Left lobe of liver (tissue), 2 donors: ENCODE measurements at regions not wholly inside any gene's neighbourhood (a gene's known extent, or its start where the extent isn't known, plus 50 kb on each side); places are given as distances from the start of the nearest gene placed in this dataset.
"Not testable (repeated sequence)": the region's sequence is repeated elsewhere in the genome, so short reads cannot be mapped to it uniquely, and the experiment has no call there.

Source experiments
- ATAC-seq: fragments of 200-7000 bp; cut with Tn5 transposase; one replicate; pipeline ENCODE4 v1.9.1; 2020; ENCODE audit warnings: mild to moderate bottlenecking, moderate library complexity
- DNase-seq: peaks from one replicate; pipeline ENCODE4 v3.0.0-alpha.2; 2020; ENCODE audit warnings: low spot score
- donor health status: DM: no; HTN: no; CAD: no; lungs with moderate emphysema.
- donor health status: DM: no; HTN: yes; CAD: no.

DNA sequence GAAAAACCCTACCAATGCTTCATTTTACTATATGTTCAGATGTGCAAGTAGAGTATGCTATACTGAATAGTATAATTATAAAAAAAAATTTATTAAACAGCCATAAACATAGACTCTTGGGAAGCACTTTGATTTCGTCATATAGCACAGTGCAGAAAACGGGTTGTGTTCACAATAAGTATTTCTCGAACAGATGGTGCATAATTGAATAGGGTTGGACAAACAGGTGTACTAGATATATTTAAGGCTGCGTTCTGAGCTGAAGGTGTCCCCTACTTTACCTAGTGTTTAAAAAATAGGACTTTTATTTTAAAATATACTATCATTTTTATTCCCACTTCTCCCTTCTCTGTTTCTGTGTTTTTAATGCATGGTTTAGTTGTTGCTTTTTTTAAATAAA lies 841.5 kb downstream of the ANKRD7 start:
- no peak for ATAC-seq
- no peak for DNase-seq

DNA sequence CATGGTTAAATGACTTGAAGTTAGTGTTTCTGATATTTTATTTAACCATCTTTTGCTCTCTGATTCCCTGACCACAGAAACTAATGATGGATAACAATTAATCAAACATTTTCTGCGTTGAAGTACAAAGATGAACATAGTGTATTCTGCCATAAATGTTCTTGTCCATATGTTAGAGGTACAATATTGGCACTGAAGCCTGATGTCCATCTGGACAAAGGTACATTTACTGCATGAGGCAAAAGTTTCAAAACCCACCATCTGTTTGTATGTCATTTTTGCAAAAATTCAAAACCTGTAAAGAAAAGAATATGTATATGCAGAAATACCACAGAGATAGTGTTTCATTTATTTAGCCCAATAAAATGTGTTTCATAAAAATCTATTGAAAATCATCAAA lies 861.5 kb downstream of the ANKRD7 start:
- no peak for ATAC-seq
- no peak for DNase-seq

DNA sequence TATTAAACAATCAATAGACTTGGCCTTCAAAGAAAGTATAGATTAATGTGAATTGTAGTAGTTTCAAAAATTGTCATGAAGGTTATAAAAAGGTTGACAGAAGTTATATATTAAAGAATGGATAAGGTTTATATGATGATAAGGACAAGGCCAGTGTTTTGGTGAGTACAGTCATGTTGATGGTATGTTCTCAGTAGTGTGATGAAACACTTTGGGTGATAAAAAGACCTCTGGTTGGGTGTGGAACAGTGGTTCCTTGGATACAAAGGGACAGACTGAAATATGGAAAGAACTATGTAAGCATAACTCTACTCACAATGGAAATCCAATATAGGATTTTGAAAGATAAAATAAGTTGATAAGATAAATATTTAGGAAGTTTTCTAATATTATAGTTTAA lies 866.3 kb downstream of the ANKRD7 start:
- ATAC-seq (no peak), DNase-seq (no peak)

DNA sequence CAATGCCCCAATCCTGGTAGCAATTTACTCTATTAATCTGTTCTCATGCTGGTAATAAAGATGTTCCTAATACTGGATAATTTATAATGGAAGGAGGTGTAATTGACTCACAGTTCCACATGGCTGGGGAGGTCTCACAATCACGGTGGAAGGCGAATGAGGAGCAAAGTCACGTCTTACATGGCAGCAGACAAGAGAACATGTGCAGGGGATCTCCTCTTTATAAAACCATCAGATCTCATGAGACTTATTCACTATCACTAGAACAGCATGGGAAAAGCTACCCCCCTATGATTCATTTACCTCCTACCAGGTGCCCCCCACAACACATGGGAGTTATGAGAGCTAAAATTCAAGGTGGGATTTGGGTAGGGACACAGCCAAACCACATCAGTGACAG lies 872.2 kb downstream of the ANKRD7 start:
- DNase-seq (no peak), ATAC-seq (no peak)

DNA sequence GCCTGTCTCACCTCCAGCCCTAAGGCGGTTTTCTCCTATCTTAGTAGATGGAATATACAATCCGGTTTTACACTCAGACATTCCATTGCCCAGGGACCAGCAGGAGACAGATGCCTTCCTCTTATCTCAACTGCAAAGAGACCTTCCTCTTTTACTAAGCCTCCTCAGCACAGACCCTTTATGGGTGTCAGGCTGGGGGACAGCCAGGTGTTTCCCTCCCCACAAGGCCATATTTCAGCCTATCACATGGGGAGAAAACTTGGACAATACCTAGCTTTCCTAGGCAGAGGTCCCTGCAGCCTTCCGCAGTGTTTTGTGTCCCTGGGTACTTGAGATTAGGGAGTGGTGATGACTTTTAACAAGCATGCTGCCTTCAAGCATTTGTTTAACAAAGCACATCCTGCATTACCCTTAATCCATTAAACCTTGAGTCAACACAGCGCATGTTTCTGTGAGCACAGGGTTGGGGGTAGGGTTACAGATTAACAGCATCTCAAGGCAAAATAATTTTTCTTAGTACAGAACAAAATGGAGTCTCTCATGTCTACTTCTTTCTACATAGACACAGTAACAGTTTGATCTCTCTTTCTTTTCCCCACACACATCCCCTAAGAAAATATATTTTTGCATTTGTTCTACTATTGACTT lies 876.2 kb downstream of the ANKRD7 start:
- DNase-seq: not testable (repeated sequence)

DNA sequence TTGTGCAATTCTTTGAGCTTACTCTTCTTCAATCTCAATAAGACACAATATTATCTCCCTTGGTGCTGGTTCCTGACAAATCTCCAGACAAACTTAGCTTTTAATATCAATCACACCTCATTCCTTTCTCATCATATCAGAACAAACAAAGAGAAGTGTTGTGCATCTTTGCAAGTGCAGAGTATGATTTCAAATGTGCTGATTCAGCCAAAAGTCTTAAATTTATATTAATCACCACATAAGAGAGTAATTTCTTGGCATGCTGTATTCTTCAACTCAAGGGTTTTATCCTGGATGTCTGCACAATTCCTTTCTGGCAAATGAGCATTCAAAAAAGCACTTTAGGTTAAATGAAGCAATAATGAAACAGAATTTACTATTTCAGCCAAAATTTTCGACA lies 877.8 kb downstream of the ANKRD7 start:
- no peak for ATAC-seq
- DNase-seq: no peak

More for the DNA sequence above, 876.2 kb downstream of the ANKRD7 start:
- not testable (repeated sequence) for ATAC-seq

DNA sequence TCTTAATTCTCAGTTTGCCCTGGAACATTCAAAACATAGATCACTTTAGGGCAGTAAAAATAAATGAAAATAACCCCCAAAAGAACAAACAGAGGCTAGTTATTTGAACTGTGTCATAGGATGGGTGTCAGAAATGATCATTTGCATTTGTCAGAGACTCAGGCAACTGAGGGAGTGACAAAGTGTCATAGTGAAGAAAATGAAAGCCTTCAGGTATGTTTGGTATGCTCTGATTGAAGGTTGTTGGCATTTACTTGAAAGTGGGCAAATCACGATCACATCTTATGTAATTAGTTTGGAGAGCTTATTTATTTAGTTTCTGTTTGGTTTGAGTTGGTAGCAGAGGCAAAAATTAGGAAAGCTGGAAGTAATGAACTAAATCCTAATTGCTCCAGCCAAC lies 880.9 kb downstream of the ANKRD7 start:
- ATAC-seq: no peak
- DNase-seq: no peak

DNA sequence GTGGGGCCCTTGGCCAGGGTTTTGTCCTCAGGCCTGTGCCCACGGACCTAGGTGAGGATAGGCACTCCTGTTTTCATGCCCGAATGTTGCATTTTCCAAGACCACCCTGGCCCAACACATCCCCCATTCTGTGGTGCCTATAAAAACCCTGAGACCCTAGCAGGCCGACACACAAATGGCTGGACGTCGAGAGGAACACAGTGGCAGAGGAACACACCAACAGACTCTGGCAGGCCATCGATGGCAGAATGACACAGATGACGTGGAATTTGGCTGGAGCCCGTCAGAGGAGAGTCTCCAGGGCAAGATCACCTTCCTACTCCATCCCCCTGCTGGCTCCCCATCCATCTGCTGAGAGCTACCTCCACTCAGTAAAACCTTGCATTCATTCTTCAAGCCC lies 898.8 kb downstream of the ANKRD7 start:
- no peak for ATAC-seq

DNA sequence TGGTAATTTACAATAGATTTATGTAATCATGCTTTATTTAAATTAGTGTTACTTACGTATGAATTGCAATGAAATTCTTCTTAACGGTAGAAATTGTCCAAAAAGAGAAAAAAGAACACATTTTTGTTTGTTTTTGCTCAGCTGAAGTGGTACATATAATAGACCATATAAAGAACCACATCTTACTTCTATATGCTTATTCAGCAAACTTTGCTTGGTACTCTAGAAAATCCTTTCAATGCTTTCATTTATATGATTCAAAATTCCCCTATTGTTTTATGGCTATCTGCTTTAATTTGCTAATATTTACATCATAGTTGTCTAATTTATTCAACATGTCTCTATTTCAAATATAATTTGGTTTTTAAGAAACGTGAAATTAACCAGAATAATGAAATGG lies 903.2 kb downstream of the ANKRD7 start:
- no peak for ATAC-seq

More for the DNA sequence above, 898.8 kb downstream of the ANKRD7 start:
- DNase-seq: no peak

DNA sequence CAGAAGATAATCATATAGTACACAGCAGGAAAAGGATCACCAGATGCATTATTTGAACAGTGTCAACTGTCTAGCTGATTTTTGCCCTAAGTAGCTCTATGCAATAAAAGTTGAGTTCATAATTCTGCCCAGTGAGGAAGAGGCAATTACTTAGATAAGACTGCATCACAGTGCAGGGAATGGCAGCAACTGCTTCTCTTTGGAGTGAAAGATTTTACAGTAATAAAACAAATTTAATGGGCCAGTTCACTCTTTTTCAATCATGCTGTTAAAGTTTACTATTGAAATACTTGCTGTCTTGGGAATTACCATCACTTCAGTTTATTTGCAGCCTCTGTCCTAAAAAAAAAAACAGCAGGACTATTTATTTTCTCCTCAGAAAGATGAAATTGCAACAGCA lies 907.9 kb downstream of the ANKRD7 start:
- ATAC-seq (no peak), DNase-seq (no peak)

More for the DNA sequence above, 903.2 kb downstream of the ANKRD7 start:
- no peak for DNase-seq

DNA sequence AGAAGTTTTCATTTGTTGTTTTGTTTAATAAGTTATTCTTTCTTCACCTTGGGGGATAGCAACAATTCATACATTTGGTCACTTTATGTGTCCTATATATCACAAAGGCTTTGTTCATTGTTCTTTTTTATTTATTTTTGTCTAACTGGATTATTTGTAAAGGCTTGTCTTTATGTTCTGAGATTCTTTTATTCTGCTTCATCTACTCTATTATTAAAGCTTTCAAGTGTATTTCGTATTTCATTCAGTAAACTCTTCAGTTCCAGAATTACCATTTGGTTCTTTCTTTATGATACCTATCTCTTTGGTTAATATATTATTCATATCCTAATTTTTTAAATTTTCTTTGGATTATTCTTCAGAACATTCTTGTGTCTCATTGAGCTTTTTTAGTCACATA lies 942.9 kb downstream of the ANKRD7 start:
- DNase-seq (no peak), ATAC-seq (no peak)

DNA sequence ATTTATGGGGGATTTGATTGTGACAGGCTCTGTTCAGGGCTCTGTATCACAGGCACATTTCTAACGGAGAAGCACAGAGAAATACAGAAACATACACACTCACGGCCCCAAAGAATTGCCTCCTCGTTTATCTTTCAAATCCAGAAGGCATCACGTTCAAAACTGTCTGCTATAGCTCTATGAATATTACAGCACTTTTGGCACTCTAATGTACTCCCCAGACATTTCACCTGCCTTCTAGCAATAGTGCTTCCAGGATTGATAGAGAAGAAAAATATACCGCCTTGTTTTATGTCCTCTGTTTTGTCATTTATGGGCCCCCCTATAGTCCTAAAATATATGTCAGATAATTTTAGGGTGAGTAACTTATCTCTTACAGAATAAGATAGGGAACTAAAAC lies 947.5 kb downstream of the ANKRD7 start:
- no peak for ATAC-seq
- DNase-seq: no peak

DNA sequence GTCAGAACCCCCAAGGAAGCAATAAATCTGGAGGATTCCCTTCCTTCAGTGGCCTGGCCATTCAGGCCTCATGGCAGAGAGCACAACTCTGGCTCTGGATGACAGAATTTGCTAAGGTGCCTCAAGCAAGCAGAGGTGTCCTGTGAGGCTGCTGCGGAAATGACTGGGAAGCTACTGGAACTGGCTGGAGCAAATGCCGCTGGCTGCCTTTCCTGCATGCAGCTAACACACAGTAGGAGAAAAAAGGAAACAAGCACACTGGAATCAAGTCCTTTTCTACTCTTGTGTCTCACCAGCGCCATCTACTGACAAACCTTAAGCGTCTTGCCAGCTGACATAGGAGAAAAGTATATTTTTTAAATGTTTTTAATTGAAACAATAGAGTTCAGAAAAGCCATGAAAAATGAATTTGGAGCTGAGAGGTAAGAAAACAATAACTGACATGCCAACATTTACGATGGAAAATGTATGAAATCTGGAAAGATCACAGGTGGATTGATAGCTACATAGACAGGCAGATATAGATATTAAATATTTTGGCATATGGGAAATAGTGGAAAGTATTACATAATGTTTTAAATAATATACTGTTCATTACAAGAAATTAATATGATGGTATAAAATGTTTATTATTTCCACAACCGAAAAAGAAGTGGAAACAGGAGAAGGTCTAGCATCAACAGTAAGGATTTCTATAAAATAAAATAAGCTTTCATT lies 951.6 kb downstream of the ANKRD7 start:
- ATAC-seq (peak; percentile 79), DNase-seq (no peak)

DNA sequence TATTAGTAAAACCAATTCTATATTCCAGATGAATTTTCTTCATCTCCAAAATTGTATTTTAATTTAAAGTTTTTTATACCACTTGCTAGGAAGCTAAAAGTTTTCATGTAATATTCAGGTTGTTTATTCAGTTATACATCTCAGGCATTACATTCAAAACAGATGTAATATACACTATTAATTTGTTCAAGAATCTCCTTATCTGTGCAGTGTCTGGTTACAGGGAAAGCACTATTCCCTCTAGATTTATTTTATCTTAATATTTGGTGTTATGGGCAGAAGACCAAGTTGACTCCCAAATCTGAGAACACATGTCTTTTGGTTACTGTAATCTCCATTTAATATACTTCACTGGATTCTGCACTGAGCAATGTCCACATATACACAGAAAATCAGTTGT lies 953.4 kb downstream of the ANKRD7 start:
- DNase-seq (no peak), ATAC-seq (no peak)

DNA sequence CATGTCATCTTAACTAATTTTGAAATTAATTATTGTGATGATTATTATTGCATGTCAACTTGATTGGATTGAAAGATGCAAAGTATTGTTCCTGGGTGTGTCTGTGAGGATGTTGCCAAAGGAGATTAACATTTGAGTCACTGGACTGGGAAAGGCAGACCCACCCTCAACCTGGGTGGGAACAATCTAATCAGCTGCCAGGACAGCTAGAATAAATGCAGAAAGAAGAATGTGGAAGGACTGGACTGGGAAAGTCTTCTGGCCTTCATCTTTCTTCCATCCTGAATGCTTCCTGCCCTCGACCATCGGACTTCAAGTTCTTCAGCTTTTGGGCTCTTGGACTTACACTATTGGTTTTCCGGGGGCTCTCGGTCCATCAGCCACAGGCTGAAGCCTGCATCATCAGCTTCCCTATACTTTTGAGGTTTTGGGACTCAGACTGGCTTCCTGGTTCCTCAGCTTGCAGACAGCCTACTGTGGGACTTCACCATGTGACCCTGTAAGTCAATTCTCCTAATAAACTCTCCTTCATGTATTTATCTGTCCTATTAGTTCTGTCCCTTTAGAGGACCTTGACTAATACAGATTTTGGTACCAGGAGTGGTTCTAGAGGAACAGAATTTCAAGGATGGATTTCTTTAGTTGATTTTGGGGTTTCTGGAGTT lies 959.8 kb downstream of the ANKRD7 start:
- ATAC-seq: no peak
- DNase-seq: no peak

DNA sequence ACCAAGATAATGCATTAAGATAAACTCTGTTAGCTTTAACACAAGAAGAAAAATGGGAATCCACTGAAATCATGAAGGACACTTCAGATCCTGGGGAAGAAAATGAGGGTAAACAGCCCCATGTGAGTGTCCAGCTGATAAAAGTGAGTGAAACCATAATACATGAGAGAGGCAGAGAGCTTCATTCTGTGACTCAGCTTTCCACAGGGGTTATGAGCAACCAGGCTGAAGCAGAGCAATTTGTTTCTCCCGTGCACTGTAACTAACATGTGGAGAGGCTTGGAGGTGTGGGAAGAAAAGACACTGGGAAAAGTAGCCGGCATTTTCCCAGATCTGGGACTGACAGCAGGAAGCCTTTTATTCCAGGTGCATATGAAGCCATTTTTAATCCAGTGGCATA lies 971.7 kb downstream of the ANKRD7 start:
- DNase-seq (no peak), ATAC-seq (no peak)

DNA sequence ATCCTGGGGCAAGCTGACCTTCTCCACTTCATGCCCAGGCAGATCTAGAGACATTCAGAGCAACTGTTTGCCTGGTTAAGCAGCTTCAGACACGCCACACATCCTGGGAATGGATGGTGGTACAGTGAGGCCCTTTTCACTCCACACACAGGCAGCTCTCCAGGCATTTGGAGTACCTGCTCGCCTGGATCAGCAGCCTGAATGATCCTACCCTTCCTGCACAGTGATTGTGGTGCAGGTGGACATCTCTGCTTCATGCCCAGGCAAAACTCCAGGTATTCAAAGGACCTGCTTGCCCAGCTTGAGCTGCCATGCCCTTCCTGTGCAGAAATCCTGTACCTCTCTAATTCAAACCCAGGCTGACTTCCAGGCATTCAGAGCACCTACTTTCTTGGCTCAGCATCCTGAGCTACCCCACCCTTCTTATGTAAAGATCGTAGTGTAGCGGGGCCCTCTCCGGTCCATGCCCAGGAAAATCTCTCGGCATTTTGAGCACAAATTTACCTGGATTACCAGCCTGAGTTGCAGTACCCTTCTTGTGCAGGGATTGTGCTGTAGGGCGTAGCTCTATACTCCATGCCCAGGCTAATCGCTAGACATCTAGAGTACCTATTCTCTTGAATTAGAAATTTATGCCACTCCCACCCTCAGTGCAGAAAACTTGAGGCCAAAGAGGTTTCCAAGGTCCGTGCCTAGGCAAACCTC lies 972.8 kb downstream of the ANKRD7 start:
- DNase-seq (no peak), ATAC-seq (no peak)

DNA sequence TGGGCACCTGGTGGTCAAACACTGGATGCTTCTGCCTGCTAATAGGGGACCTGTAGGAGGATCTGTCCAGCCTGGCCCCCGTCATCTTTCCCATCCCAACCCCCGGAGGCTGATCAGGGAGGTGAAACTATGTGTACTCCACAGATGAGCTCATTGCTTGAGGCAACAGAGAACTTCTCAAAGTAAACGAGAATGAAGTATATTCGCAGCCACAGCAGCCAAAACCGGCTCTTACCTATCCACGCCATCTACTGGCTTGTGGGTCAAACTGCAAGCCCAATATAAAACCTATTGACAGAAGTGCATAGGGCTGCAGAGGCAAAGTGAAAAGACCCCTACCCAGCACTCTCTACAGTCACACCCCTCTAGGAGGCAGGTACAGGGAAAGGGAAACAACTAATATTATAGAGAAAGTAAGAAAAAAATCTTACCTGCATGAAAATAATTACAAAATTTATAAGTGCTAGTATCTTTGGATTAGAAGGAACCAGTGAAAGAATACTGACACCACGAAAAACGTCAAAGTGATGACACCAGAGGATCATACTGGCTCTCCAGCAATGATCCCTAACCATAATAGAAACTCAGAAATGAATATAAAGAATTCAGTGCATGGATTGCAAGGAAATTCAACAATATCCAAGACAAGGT lies 973.5 kb downstream of the ANKRD7 start:
- peak; percentile 95 for ATAC-seq
- DNase-seq: no peak

DNA sequence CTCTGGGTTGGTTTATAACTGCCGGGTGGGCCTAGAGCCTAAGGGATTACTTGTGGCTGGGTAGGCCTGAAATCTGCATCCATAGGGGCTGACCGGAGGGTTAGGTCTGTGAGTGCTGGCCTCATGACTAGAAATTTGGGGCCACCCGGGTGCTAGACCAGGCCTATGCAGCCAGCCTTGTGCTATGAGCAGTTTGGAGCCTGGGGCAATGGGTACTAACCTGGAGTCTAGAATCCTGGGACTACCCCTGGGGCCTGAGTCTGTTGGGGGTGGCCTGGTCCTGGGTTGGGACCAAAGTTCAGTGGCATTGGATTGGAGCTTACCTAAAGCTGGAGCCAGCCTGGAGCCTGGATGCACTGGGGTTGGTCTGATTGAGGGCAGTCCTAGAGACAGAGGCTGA lies 995.2 kb downstream of the ANKRD7 start:
- DNase-seq (no peak), ATAC-seq (no peak)

DNA sequence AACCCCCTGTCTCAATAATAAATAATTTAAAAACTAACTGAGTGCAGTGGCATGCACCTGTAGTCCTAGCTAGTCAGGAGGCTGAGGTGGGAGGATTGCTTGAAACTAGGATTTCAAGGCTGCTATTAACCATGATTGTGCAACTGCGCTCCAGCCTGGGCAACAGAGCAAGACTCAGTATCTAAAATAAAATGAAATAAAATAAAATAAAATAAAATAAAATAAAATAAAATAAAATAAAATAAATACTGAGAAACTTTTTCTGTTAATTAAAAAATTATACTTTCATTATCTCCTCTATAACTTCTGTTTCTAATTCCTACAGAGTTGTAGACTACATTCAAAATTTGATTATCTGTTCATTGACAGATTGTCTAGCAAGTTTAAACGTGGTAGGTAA lies 999.4 kb downstream of the ANKRD7 start:
- ATAC-seq (no peak), DNase-seq (no peak)

DNA sequence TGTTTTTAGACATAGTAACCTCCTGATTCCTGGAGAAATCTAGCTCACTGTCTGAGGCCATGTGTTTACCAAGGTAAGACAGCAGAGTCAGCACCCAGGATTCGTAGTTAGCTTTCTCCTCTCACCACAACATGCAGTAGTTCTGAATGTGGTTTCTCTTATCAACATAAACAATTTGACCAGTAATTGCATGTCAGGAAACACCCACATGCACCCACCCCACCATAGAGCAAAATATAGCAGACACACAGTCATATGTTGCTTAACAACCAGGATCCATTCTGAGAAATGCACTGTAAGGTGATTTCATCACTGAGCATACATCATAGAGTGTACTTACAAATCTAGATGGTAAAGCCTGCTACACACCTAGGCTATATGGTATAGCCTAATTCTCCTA lies 1004.0 kb downstream of the ANKRD7 start:
- ATAC-seq: no peak
- DNase-seq: no peak
